HCT116 (cell line): ENCODE measurements at regions not wholly inside any gene's neighbourhood (a gene's known extent, or its start where the extent isn't known, plus 50 kb on each side); places are given as distances from the start of the nearest gene placed in this dataset.

Experiments used
- ATAC-seq: fragments of 200-7000 bp; cut with Tn5 transposase; 2 replicates; pipeline ENCODE4 v1.9.1; 2020; ENCODE audit warnings: mild to moderate bottlenecking, moderate library complexity
- BruUV-seq: library from RNA; stranded (reverse); fragments of 400-500 nt; replicated peaks from 2 replicates; lab custom pipeline; 2021; lab: Mats Ljungman, UMichigan
- CTCF ChIA-PET: fragments of 300-600 bp; sonication (Branson Sonifier 250); formaldehyde crosslinking; loops from one replicate; lab custom pipeline; 2021; ENCODE audit warnings: antibody characterized with exemption; lab: Charles Lee
- POLR2A ChIA-PET: fragments of 300-600, 350-600 bp; sonication (Branson Sonifier 250); formaldehyde crosslinking; loops from one replicate; lab custom pipeline; 2021; ENCODE audit warnings: antibody characterized with exemption; lab: Charles Lee
- RAD21 ChIA-PET, 2 experiments: fragments of 300-600 bp; sonication (Branson Sonifier 250); formaldehyde crosslinking; loops; one replicate each; lab custom pipeline; 2023; ENCODE audit warnings: low total read pairs in 2 of 2; ENCODE audit not compliant: uncharacterized antibody in 2 of 2, unreplicated experiment in 2 of 2, low non-redundant PET in 1 of 2; lab: Charles Lee
- DNase-seq: peaks from one replicate; pipeline ENCODE4 v3.0.0-alpha.2; 2010; ENCODE audit warnings: low read depth, low spot score
- H2AFZ ChIP-seq: fragments of 200-600 bp; shearing (Covaris generic), sonication (generic); 2 replicates; pipeline ENCODE4 v1.6.1; 2017; ENCODE audit warnings: low read depth, mixed run types, mixed read lengths, antibody characterized with exemption, low read length; ENCODE audit not compliant: poor library complexity, severe bottlenecking
- H3K27ac ChIP-seq: 2 replicates; pipeline ENCODE4 v1.5.1; 2012; ENCODE audit warnings: low read depth, low read length
- H3K27me3 ChIP-seq: fragments of 200-600 bp; sonication (generic); 2 replicates; pipeline ENCODE4 v1.6.1; 2016; ENCODE audit warnings: mixed run types, low read length, mixed read lengths; ENCODE audit not compliant: insufficient read depth
- H3K36me3 ChIP-seq, 2 experiments: fragments of 200-500 bp in 1 of 2; fragments of 200-600 bp in 1 of 2; sonication (Bioruptor generic) in 1 of 2; sonication (generic) in 1 of 2; 2 replicates each; pipeline versions ENCODE4 v1.5.1 to v1.6.1; 2014 to 2016; ENCODE audit warnings: low read length in 2 of 2, inconsistent platforms in 1 of 2, mixed read lengths in 1 of 2, mixed run types in 1 of 2; ENCODE audit not compliant: insufficient read depth in 2 of 2, control insufficient read depth in 1 of 2
- H3K4me1 ChIP-seq, 2 experiments: fragments of 200-600 bp in 1 of 2; sonication (generic) in 1 of 2; 2 replicates each; pipeline versions ENCODE4 v1.5.1 to v1.6.1; 2012 to 2017; ENCODE audit warnings: low read length in 2 of 2, inconsistent platforms in 1 of 2, mild to moderate bottlenecking in 1 of 2, mixed read lengths in 1 of 2, mixed run types in 1 of 2, moderate library complexity in 1 of 2; ENCODE audit not compliant: insufficient read depth in 2 of 2, control insufficient read depth in 1 of 2
- H3K4me2 ChIP-seq: fragments of 200-600 bp; sonication (generic); 2 replicates; pipeline ENCODE4 v1.6.1; 2017; ENCODE audit warnings: mixed run types, low read length, mixed read lengths
- H3K4me3 ChIP-seq, 2 experiments: fragments of 200-600 bp in 1 of 2; sonication (generic) in 1 of 2; replicated peaks in 1 of 2; 2 replicates each; pipeline ENCODE4 v1.5.1; 2011 to 2016; ENCODE audit warnings: low read length in 2 of 2, control low read depth in 1 of 2, low read depth in 1 of 2, mild to moderate bottlenecking in 1 of 2, mixed read lengths in 1 of 2, mixed run types in 1 of 2
- H3K79me2 ChIP-seq: fragments of 200-600 bp; sonication (generic); 2 replicates; pipeline ENCODE4 v1.6.1; 2017; ENCODE audit warnings: mild to moderate bottlenecking, mixed run types, low read length, moderate library complexity, mixed read lengths; ENCODE audit not compliant: insufficient read depth
- H3K9ac ChIP-seq: fragments of 200-600 bp; sonication (generic); 2 replicates; pipeline ENCODE4 v1.6.1; 2016; ENCODE audit warnings: low read length, mixed read lengths
- H3K9me2 ChIP-seq: fragments of 200-600 bp; sonication (generic), shearing (Covaris generic); 2 replicates; pipeline ENCODE4 v1.6.1; 2017; ENCODE audit warnings: mixed run types, mild to moderate bottlenecking, moderate library complexity; ENCODE audit not compliant: insufficient read depth
- H3K9me3 ChIP-seq, 2 experiments: fragments of 200-500 bp in 1 of 2; fragments of 200-600 bp in 1 of 2; sonication (Bioruptor generic) in 1 of 2; sonication (generic) in 1 of 2; 2 replicates each; pipeline ENCODE4 v1.6.1; 2014 to 2017; ENCODE audit warnings: low read length in 2 of 2, mixed read lengths in 2 of 2, inconsistent platforms in 1 of 2, low read depth in 1 of 2, mild to moderate bottlenecking in 1 of 2, mixed run types in 1 of 2, moderate library complexity in 1 of 2; ENCODE audit not compliant: control insufficient read depth in 1 of 2, insufficient read depth in 1 of 2
- H4K20me1 ChIP-seq: fragments of 200-600 bp; sonication (generic), shearing (Covaris generic); 2 replicates; pipeline ENCODE4 v1.6.1; 2017; ENCODE audit warnings: mixed run types, mild to moderate bottlenecking, moderate library complexity; ENCODE audit not compliant: insufficient read depth
- CEBPB ChIP-seq: IDR thresholded peaks from 2 replicates; pipeline ENCODE4 v1.6.1; 2012; ENCODE audit warnings: low read depth
- ELF1 ChIP-seq: IDR thresholded peaks from 2 replicates; pipeline ENCODE4 v1.6.1; 2012; ENCODE audit warnings: low read depth, borderline replicate concordance
- SP1 ChIP-seq: IDR thresholded peaks from 2 replicates; pipeline ENCODE4 v1.6.1; 2012; ENCODE audit warnings: low read depth
- SRF ChIP-seq: IDR thresholded peaks from 2 replicates; pipeline ENCODE4 v1.6.1; 2012; ENCODE audit warnings: low read depth
- ZFX ChIP-seq: fragments of 450-650 bp; IDR thresholded peaks from 2 replicates; pipeline ENCODE4 v1.6.1; 2017
- intact Hi-C: fragments of 100-400 bp; cut with micrococcal nuclease; formaldehyde crosslinking; loops from 2 replicates; pipeline ENCODE4 v1.10.0; 2022

- Histone ChIP-seq H4K20me1 (no peaks in the 10 kb centered on the region), H3K4me2 (no peak overlapping the region), H3K4me3 (no peak overlapping the region), H3K27me3 (peaks cover 32% of the 10 kb centered on the region; the same call in 1 of the 2 replicates), H3K9ac (no peak overlapping the region), H3K79me2 (no peaks in the 10 kb centered on the region), H3K36me3 (no peaks in the 10 kb centered on the region), H3K4me1 (no peaks in the 10 kb centered on the region), H3K9me2 (no peaks in the 10 kb centered on the region), H3K27ac (no peak overlapping the region), H3K9me3 (no peaks in the 10 kb centered on the region), H2AFZ (no peak overlapping the region)
- no peak for DNase-seq
- POLR2A ChIA-PET: no interaction called here
- RAD21 ChIA-PET: no interaction called here
- TF ChIP-seq CEBPB: no peak
- no peak for TF ChIP-seq SP1
- TF ChIP-seq ELF1: no peak
- CTCF ChIA-PET: no interaction called here
- no TSS peak for BruUV-seq
- ATAC-seq: no peak
- intact Hi-C loops: no loop called here
Observed at GRCh38 chr12:3417113-3417512, 73.9 kb upstream of the PRMT8 start.

- H3K27ac ChIP-seq: no peak overlapping the region
- H3K9me3 ChIP-seq: no peaks in the 10 kb centered on the region
- TF ChIP-seq ZFX: no peak
- no peak for TF ChIP-seq SRF
- TF ChIP-seq, all 23 proteins: peak for 0
- Histone ChIP-seq H3K4me2 (no peak overlapping the region), H4K20me1 (no peaks in the 10 kb centered on the region), H3K27me3 (peaks cover 34% of the 10 kb centered on the region; the same call in 1 of the 2 replicates), H3K4me3 (no peak overlapping the region), H3K36me3 (no peaks in the 10 kb centered on the region), H3K4me1 (no peaks in the 10 kb centered on the region), H3K9me2 (no peaks in the 10 kb centered on the region), H2AFZ (no peak overlapping the region), H3K9ac (no peak overlapping the region), H3K79me2 (no peaks in the 10 kb centered on the region)
- ChIA-PET CTCF (no interaction called here), POLR2A (no interaction called here), RAD21 (no interaction called here)
- no TSS peak for BruUV-seq
- no peak for ATAC-seq
- no peak for DNase-seq
- intact Hi-C loops: no loop called here
Observed at GRCh38 chr12:3417937-3418462, 73.0 kb upstream of the PRMT8 start.
